ELF-1 (cell line): ENCODE measurements at regions not wholly inside any gene's neighbourhood (a gene's known extent, or its start where the extent isn't known, plus 50 kb on each side); places are given as distances from the start of the nearest gene placed in this dataset.
A peak's percentile ranks its signal among the peaks of the same experiment; 100 is the strongest.

ENCODE experiments used
- DNase-seq: peaks from one replicate; pipeline ENCODE4 v3.0.0-alpha.2; 2016; ENCODE audit warnings: low read depth, low spot score

GRCh38 chr6:153790048-153790447, 249.0 kb upstream of the OPRM1 start:
- peak; percentile 22 for DNase-seq

GRCh38 chr6:153787341-153787606, 251.8 kb upstream of the OPRM1 start:
- DNase-seq: peak; percentile 3

- DNase-seq: no peak
Observed at GRCh38 chr6:153781306-153781705, 257.7 kb upstream of the OPRM1 start.

GRCh38 chr6:153780011-153780410, 259.0 kb upstream of the OPRM1 start:
- DNase-seq: no peak

GRCh38 chr6:153778216-153778615, 260.8 kb upstream of the OPRM1 start:
- no peak for DNase-seq

- DNase-seq: no peak
Observed at GRCh38 chr6:153771577-153771976, 267.5 kb upstream of the OPRM1 start.

GRCh38 chr6:153767127-153767526, 271.9 kb upstream of the OPRM1 start:
- DNase-seq: no peak

GRCh38 chr6:153758516-153758915, 280.5 kb upstream of the OPRM1 start:
- no peak for DNase-seq

GRCh38 chr6:153735761-153736160, 303.3 kb upstream of the OPRM1 start:
- no peak for DNase-seq

- DNase-seq: no peak
Observed at GRCh38 chr6:153729189-153729588, 309.9 kb upstream of the OPRM1 start.

- peak; percentile 21 for DNase-seq
Observed at GRCh38 chr6:153727885-153728284, 311.2 kb upstream of the OPRM1 start.

- peak; percentile 15 for DNase-seq
Observed at GRCh38 chr6:153725456-153725855, 313.6 kb upstream of the OPRM1 start.

- DNase-seq: no peak
Observed at GRCh38 chr6:153720732-153721131, 318.3 kb upstream of the OPRM1 start.

GRCh38 chr6:153705429-153705828, 333.6 kb upstream of the OPRM1 start:
- no peak for DNase-seq

- DNase-seq: no peak
Observed at GRCh38 chr6:153702671-153703070, 336.4 kb upstream of the OPRM1 start.

GRCh38 chr6:153698637-153699036, 340.4 kb upstream of the OPRM1 start:
- DNase-seq: no peak

- DNase-seq: no peak
Observed at GRCh38 chr6:153698001-153698400, 341.0 kb upstream of the OPRM1 start.

- no peak for DNase-seq
Observed at GRCh38 chr6:153677522-153677921, 361.5 kb upstream of the OPRM1 start.

GRCh38 chr6:153673750-153674149, 365.3 kb upstream of the OPRM1 start:
- DNase-seq: no peak

- DNase-seq: no peak
Observed at GRCh38 chr6:153673225-153673624, 365.8 kb upstream of the OPRM1 start.

GRCh38 chr6:153670403-153671026, 368.5 kb upstream of the OPRM1 start:
- DNase-seq: no peak

GRCh38 chr6:153668758-153669157, 370.3 kb upstream of the OPRM1 start:
- no peak for DNase-seq

- DNase-seq: no peak
Observed at GRCh38 chr6:153662982-153663381, 376.1 kb upstream of the OPRM1 start.

GRCh38 chr6:153645326-153645725, 393.7 kb upstream of the OPRM1 start:
- no peak for DNase-seq
